Right lobe of liver (tissue), 6 donors: ENCODE measurements at regions not wholly inside any gene's neighbourhood (a gene's known extent, or its start where the extent isn't known, plus 50 kb on each side); places are given as distances from the start of the nearest gene placed in this dataset.

Experiments used
- ATAC-seq, 4 donors: fragments of 200-7000 bp; cut with Tn5 transposase; one replicate each; pipeline ENCODE4 v1.9.1; 2020; ENCODE audit warnings: mild to moderate bottlenecking in 4 of 4, moderate library complexity in 4 of 4
- DNase-seq, 3 donors: peaks; one replicate each; pipeline ENCODE4 v3.0.0-alpha.2; 2020
- H3K27ac ChIP-seq, 3 donors: fragments of 200-600 bp; one replicate each; pipeline ENCODE4 v1.8.0; 2022
- H3K27me3 ChIP-seq, 2 donors: fragments of 200-600 bp; one replicate each; pipeline ENCODE4 v1.8.0; 2022
- H3K36me3 ChIP-seq, 4 donors: fragments of 200-600 bp; sonication (generic) in 1 of 4; one replicate each; pipeline versions ENCODE4 v1.5.1 to v1.8.0; 2017 to 2022; ENCODE audit warnings: control low read depth in 1 of 4
- H3K4me1 ChIP-seq, 4 donors: fragments of 200-600 bp; sonication (generic) in 1 of 4; one replicate each; pipeline versions ENCODE4 v1.5.1 to v1.8.0; 2017 to 2022; ENCODE audit warnings: control low read depth in 1 of 4
- H3K4me3 ChIP-seq, 3 donors: fragments of 200-600 bp; one replicate each; pipeline ENCODE4 v1.8.0; 2022
- H3K9me3 ChIP-seq, 4 donors: fragments of 200-600 bp; sonication (generic) in 1 of 4; one replicate each; pipeline versions ENCODE4 v1.5.1 to v1.8.0; 2017 to 2022; ENCODE audit warnings: control low read depth in 1 of 4
- CTCF ChIP-seq, 4 donors: fragments of 200-600 bp in 3 of 4; fragments of 450-650 bp in 1 of 4; IDR thresholded peaks; one replicate each; pipeline versions ENCODE4 v1.5.1 to v1.8.0; 2016 to 2022; ENCODE audit warnings: antibody characterized with exemption in 4 of 4, mild to moderate bottlenecking in 2 of 4
- POLR2A ChIP-seq: fragments of 450-650 bp; IDR thresholded peaks from one replicate; pipeline ENCODE4 v1.6.1; 2017; ENCODE audit warnings: antibody characterized with exemption, mild to moderate bottlenecking
- WGBS: methylation state at CpG from one replicate; pipeline ENCODE4 v1.1.6; 2018; ENCODE audit warnings: low coverage, low lambda C conversion rate; ENCODE audit not compliant: insufficient coverage; ENCODE audit errors: missing lambda C conversion rate; 5-methylcytosine and 5-hydroxymethylcytosine counted together
- intact Hi-C, 2 donors: fragments of 100-400 bp; cut with DNase I; formaldehyde crosslinking; loops; one replicate each; pipeline versions ENCODE4 v1.11.2 to v1.14.1; 2022
- donor health status: DM: no; HTN: yes; CAD: no.
- donor health status: DM: no; HTN: no; CAD: no.
- donor health status: DM: no; HTN: no; CAD: no.
- donor health status: DM: no; HTN: yes; CAD: no.
- donor health status: DM: no; HTN: yes; CAD: no.

- Histone ChIP-seq H3K4me3 (no peak overlapping the region), H3K9me3 (no peaks in the 10 kb centered on the region), H3K36me3 (no peaks in the 10 kb centered on the region), H3K4me1 (no peaks in the 10 kb centered on the region), H3K27me3 (no peaks in the 10 kb centered on the region), H3K27ac (no peak overlapping the region)
- ATAC-seq = no peak
- intact Hi-C loops = no loop called here
- WGBS = 56% methylated on average over 4 of the region's 16 CpGs
- DNase-seq = no peak
- TF ChIP-seq POLR2A (no peak), CTCF (IDR thresholded peaks at IDR 0.05) (no peak)
Observed at GRCh38 chr22:47813661-47814060, 1051.2 kb downstream of the TBC1D22A start.

- no peak for DNase-seq
- Histone ChIP-seq H3K36me3 (no peaks in the 10 kb centered on the region), H3K4me3 (no peak overlapping the region), H3K27me3 (no peaks in the 10 kb centered on the region), H3K27ac (no peak overlapping the region), H3K9me3 (no peaks in the 10 kb centered on the region), H3K4me1 (no peaks in the 10 kb centered on the region)
- no peak for TF ChIP-seq POLR2A
- TF ChIP-seq CTCF (IDR thresholded peaks at IDR 0.05) = no peak
- intact Hi-C loops = no loop called here
- no peak for ATAC-seq
- WGBS = 58% methylated on average over 7 of the region's 7 CpGs
Observed at GRCh38 chr22:47811971-47812370, 1049.5 kb downstream of the TBC1D22A start.

GRCh38 chr22:47810505-47811500, 1048.4 kb downstream of the TBC1D22A start:
- DNase-seq = no peak

GRCh38 chr22:47808886-47809620, 1046.6 kb downstream of the TBC1D22A start:
- H3K27me3 ChIP-seq = no peaks in the 10 kb centered on the region
- ATAC-seq (no peak), DNase-seq (no peak)
- no peak overlapping the region for H3K27ac ChIP-seq
- no peaks in the 10 kb centered on the region for H3K9me3 ChIP-seq
- TF ChIP-seq CTCF (IDR thresholded peaks at IDR 0.05) = no peak
- no peak for TF ChIP-seq POLR2A
- no peaks in the 10 kb centered on the region for H3K36me3 ChIP-seq
- intact Hi-C loops = no loop called here
- H3K4me1 ChIP-seq = no peaks in the 10 kb centered on the region
- no peak overlapping the region for H3K4me3 ChIP-seq
- WGBS = 66% methylated on average over 6 of the region's 10 CpGs

More at GRCh38 chr22:47810505-47811500, 1048.4 kb downstream of the TBC1D22A start:
- no peak for ATAC-seq
- Histone ChIP-seq H3K4me1 (no peaks in the 10 kb centered on the region), H3K4me3 (no peak overlapping the region), H3K27ac (no peak overlapping the region), H3K36me3 (no peaks in the 10 kb centered on the region), H3K27me3 (no peaks in the 10 kb centered on the region), H3K9me3 (no peaks in the 10 kb centered on the region)
- 50% methylated on average over 11 of the region's 24 CpGs for WGBS
- intact Hi-C loops = no loop called here
- TF ChIP-seq CTCF (IDR thresholded peaks at IDR 0.05) (no peak), POLR2A (no peak)
